NCI-H345 treated with DMSO at 0.1 percent for 48 hours (cell line): ENCODE measurements at regions not wholly inside any gene's neighbourhood (a gene's known extent, or its start where the extent isn't known, plus 50 kb on each side); places are given as distances from the start of the nearest gene placed in this dataset.

Source experiments
- DNase-seq: peaks from one replicate; lab custom pipeline; 2025; ENCODE audit not compliant: unreplicated experiment; lab: John Stamatoyannopoulos, UW

- DNase-seq: no peak
These were observed 358.9 kb downstream of the HRH4 start for GRCh38 chr18:24819141-24819890.

GRCh38 chr18:24825397-24825796 lies 365.0 kb downstream of the HRH4 start:
- no peak for DNase-seq

GRCh38 chr18:24826605-24827004 lies 366.2 kb downstream of the HRH4 start:
- DNase-seq: no peak

- no peak for DNase-seq
These were observed 367.1 kb downstream of the HRH4 start for GRCh38 chr18:24827501-24827900.

- no peak for DNase-seq
These were observed 370.6 kb downstream of the HRH4 start for GRCh38 chr18:24831081-24831480.

GRCh38 chr18:24831871-24832665 lies 371.6 kb downstream of the HRH4 start:
- no peak for DNase-seq

GRCh38 chr18:24835751-24836150 lies 375.3 kb downstream of the HRH4 start:
- no peak for DNase-seq

GRCh38 chr18:24837066-24837465 lies 376.6 kb downstream of the HRH4 start:
- DNase-seq: no peak

GRCh38 chr18:24840051-24840450 lies 379.6 kb downstream of the HRH4 start:
- DNase-seq: no peak

- no peak for DNase-seq
These were observed 380.2 kb downstream of the HRH4 start for GRCh38 chr18:24840640-24841039.

- no peak for DNase-seq
These were observed 381.1 kb downstream of the HRH4 start for GRCh38 chr18:24841536-24841935.

GRCh38 chr18:24843123-24843522 lies 382.7 kb downstream of the HRH4 start:
- no peak for DNase-seq

GRCh38 chr18:24846138-24846537 lies 385.7 kb downstream of the HRH4 start:
- DNase-seq: no peak

- no peak for DNase-seq
These were observed 390.1 kb downstream of the HRH4 start for GRCh38 chr18:24850532-24850931.

GRCh38 chr18:24853076-24853475 lies 392.6 kb downstream of the HRH4 start:
- DNase-seq: no peak

GRCh38 chr18:24860978-24861680 lies 400.7 kb downstream of the HRH4 start:
- no peak for DNase-seq

GRCh38 chr18:24862201-24862816 lies 401.9 kb downstream of the HRH4 start:
- DNase-seq: no peak

GRCh38 chr18:24868311-24868710 lies 407.9 kb downstream of the HRH4 start:
- DNase-seq: no peak

GRCh38 chr18:24868760-24869237 lies 408.4 kb downstream of the HRH4 start:
- no peak for DNase-seq

- DNase-seq: no peak
These were observed 408.8 kb downstream of the HRH4 start for GRCh38 chr18:24869285-24869684.

GRCh38 chr18:24875286-24875685 lies 414.8 kb downstream of the HRH4 start:
- DNase-seq: no peak
